ENCODE measurements at regions not wholly inside any gene's neighbourhood (a gene's known extent, or its start where the extent isn't known, plus 50 kb on each side); places are given as distances from the start of the nearest gene placed in this dataset.

DNA sequence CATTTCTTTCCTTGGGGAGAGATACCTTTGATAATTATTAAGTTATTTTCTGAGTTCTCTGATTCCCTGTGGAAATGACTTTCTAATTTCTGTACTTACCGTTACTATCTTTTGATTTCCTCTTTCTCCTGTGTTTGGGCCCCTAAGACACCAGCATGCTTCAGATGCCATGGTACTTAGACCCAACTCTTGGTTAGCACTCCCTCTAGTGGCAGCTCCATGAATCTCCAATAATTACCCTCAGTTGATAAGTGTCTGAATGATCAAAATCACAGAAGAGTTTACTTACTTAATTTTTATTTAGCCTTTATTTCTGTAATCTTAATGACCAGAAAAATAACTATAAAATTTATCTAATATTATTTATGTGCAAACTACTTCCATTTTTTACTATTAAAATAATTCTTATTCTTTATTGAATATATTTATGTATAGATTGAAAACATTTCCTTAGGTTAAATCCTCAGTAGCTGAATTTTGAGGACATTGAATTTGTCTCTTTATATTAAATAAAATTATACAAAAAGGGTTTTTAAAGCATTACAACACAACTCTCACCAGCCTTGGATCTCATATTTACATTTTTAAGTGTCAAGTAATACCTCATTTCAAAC lies 300.4 kb downstream of the KCNS3 start:
- peak; percentile 16 to 55 for DNase-seq

DNA sequence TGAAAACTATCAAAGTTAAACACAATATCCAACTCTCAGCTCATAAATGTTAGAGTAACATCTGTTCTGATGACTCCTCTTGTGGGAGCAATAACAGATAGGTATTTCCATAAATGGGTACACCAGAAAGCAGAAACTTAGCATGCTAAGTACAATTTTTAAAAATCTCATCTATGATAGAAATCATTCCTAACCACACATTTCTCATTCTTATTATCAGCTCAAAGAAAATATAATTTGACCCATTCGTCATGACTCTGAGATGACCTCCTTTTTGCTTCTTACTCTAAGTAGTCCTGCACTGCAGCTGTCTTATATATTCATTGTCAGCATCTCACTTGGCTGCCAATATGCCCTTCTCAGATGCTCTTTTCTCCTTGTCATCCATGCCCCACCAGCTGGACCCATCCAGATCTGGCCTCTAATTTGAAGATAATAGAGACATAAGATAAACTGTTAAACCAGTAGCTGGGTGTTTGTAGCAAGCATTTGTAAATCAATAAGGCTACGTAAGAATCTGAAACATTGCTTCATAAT lies 298.3 kb downstream of the KCNS3 start:
- DNase-seq: no peak

DNA sequence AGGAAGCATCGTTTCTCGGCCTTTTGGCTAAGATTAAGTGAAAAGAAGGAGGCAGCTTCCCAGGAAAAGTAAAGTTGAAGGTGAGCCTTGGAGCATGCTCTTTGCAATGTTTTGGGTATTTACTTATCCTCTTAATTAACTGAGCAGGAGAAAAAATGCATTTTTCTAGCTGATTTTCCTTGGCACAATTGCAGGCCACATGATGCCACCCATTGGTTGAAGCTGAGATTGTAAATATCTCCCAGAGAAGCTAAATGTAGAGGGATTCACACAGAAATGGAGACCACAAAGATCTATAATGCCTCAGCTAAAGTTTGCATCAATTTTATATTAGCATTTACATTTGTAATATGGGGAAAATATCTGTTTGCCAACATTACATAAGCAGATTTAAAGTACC lies 294.1 kb downstream of the KCNS3 start:
- DNase-seq: no peak

DNA sequence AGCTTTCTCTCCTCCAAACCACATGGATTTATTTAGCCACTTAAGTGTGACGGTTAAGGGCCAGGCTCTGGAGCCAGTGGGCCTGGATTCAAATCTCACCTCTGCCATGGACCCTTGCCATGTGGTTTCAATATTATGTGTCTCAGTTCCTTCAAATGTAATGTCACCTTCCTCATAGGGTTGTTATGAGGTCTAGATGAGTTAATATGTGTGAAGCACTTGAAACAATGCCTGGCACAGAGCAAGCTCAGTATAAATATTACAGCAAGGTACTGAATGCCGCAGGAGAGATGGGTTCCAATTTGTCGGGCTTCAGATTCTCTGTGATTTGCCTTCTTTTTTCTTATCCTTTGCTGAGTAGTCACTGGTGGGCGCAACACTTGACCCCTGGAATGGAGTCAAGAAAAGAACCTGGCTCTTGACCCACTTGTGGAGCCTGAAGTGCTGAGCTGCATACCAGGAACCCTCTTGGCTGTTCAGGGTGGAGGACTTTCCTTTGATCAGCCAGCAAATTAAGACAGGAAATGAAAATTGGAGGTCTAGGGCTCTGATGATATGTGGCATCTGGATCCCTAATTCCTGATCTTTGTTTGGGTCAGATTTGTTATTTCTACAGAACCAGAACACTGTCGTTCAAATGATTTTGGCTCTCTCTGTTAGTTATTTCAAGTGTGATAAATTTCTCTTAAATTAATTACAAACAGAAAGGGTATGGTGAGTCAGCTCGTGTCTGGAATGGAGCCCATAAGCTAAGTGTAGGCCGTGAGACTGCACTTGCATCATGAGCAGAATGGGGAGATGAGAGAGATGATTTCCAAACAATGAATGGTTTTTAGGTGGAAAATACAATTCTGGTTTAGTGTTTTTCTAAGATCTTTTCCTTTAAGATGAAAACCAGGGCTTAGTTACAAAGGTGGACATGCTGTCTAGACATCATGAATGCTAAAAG lies 293.0 kb downstream of the KCNS3 start:
- no peak for DNase-seq

DNA sequence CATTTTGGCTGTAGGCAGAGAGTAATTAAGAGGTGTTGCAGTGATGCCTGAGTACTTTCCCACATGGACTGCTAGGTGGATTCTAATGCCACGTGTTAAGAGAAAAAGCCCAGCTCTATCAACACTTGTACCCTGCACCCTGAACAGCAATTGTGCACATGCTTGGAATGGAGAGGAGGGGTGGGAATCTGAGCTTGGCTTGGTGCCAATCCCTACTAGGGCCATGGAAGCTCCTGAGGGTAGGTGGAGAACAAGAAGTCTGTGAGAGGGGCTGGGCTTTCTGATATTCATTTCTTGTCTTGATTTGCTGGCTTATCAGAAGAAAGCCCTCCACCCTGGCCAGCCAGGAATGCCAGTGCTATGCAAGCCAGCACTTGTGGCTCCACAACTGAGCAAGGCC lies 292.2 kb downstream of the KCNS3 start:
- DNase-seq: no peak

DNA sequence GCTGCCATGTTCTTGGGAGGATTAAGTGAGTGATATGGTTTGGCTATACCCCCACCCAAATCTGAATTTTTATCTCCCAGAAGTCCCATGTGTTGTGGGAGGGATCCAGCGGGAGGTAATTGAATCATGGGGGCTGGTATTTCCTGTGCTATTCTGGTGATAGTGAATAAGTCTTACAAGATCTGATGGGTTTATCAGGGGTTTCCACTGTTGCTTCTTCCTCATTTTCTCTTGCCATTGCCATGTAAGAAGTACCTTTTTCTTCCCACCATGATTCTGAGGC lies 291.4 kb downstream of the KCNS3 start:
- DNase-seq: no peak

DNA sequence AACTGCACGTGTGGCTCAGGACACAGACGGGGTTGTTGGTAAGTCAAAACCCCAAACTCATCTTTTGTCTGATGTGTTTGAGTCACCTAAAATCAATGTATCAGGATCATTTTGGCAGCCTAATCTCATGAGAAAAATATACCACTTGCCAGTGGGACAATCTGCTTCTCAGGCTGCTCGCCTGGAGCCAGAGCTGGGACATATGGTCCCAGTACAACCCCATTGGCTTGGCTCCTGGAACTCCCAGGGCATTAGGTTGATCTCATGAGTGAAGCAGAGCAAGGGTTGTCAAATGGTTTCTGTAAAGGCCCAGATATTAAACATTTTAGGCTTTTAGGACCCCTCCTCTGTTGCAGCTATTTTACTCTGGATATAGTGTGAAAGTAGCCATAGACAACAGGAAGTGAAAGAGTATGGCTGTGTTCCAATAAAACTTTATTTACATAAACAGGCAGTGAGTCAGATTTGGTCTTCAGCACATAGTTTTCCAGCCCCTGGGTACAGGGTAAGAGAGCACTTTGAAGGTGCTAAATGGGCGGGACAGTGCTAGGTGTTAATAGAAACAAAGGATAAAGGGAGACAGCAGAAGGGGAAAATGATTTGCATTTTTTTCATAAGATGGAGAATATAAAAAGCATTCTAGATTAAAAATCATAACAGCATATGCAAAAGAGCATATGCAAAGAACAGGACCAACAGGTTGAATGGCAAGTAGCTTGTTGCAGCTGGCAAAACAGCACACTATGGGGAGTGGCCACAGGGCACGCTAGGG lies 290.8 kb downstream of the KCNS3 start:
- no peak for DNase-seq

DNA sequence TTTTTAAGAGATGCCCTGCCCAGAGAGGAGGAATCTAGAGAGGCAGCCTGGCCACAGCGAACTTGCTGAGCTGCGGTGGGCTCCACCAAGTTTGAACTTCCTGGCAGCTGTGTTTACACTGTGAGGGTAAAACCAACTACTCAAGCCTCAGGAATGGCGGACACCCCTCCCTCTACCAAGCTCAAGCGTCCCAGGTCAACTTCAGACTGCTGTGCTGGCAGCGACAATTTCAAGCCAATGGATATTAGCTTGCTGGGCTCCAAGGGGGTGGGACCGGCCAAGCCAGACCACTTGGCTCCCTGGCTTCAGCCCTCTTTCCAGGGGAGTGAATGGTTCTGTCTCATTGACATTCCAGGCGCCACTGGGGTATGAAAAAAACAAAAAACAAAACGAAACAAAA lies 289.4 kb downstream of the KCNS3 start:
- DNase-seq: no peak

DNA sequence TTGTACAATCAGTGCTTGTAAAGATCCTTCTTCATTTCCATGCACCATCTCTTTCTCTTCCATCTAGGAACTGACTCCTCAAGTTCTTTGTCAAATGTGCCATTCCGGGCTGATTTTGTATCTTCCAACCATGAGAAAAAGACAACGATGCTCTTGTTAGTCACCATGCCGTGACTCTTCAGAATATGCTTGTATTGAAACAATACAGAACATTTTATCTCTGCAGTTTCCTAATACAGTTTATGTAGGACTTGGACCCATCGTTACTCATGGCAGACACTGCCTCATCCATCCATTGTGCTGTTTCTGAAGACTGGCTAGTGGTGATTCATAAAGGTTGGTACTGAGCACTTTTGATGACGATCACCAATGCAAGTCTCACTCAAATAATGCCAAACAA lies 283.2 kb downstream of the KCNS3 start:
- DNase-seq: no peak

DNA sequence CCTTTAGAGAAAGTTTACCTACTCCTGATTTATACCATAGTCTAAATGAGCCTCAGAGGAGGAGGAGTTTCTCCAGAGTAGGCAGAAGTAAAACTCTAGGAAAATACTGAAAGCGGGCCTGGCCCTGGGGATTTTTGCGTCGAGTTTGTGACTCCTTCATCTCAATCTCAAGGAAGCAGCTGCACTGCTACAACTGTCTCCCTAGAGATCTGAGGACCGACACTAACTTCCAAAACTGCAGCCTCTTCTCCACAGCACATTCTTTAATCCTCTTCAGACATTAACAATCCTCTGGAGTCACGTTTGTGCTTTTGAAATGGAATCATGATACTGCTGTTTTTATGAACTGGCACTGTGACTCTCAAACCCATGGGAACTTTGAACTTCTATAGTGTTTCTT lies 281.4 kb downstream of the KCNS3 start:
- DNase-seq: no peak

DNA sequence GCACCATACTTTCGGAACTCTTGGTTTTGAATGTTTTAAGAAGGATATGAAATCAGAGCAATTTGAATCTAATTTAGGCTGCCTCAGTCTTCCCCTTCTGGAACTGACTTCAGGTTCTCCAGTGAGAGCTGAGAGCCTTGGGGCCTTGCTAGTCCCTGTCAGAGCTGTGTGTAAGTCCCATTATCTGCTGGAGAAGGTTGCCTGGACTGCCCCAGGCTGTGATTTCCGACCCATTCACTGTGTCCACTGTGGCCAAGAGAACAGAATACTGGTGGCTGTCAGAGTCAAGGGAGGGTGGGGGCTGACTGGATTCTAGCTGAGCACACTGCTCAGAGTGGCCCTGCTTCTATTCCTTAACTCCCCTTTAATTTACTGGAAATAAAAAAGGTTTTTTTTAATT lies 278.0 kb downstream of the KCNS3 start:
- DNase-seq: no peak

DNA sequence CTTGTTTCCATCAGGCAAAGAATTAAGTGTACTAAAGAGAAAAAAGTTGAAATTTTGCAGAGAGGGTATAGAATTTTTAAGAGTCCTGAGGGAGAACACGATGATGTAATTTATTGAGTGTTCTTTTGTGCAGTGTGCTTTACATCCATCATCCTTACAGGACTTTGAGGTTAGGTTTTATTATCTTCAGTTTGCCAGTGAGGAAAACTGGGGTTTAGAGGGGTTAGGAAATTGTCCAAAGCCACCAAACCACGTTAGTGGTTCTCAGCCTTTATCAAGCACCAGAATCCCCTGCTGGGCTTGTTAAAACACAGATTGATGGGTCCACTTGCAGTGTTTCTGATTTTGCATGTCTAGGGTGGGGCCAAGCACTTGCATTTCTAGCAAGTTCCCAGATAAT lies 277.5 kb downstream of the KCNS3 start:
- no peak for DNase-seq

DNA sequence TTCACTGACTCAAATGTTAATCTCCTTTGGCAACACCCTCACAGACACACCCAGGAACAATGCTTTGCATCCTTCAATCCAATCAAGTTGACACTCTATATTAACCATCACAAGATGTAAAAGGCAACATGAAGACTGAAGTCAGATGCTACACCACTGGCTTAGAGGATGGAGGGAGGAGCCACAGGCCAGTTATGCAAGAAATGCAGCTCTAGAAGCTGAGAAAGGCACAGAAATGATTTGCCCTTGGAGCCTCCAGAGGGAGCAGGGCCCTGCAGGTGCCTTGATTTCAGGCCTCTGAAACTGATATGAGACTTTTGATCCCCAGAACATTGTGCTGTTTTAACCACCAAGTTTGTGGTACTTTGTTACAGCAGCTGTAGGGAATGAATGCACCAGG lies 276.3 kb downstream of the KCNS3 start:
- no peak for DNase-seq

DNA sequence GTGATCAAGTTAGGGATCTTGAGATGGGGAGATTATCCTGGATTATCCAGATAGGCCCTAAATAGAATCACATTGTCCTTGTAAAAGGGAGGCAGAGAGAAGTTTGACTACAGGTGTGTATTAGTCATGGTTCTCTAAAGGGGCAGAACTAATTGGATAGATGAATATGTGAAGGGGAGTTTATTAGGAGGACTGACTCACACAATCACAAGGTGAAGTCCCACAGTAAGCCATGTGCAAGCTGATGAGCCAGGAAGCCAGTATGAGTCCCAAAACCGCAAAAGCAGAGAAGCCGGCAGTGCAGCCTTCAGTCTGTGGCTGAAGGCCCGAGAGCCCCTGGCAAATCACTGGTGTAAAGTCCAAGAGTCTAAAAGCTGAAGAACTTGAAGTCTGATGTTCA lies 275.8 kb downstream of the KCNS3 start:
- no peak for DNase-seq

DNA sequence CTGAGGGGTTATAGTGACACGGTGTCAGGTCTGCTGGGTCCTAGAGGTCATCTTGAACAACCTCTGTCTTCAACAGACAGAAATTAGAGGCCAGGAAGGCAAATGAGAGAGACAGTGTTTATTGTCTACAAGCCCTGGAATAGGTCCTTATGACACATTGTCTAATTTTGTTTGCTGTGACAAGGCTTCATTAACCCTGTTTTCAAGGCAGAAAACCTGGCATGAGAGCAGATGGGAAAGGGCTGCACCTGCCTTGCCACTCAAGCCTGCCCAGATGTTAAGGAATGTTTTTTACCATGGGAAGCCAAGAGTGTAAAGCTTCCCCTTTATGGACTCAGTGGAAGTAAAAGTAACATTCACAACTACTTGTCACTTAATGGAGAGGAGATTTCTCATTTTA lies 275.3 kb downstream of the KCNS3 start:
- DNase-seq: no peak

DNA sequence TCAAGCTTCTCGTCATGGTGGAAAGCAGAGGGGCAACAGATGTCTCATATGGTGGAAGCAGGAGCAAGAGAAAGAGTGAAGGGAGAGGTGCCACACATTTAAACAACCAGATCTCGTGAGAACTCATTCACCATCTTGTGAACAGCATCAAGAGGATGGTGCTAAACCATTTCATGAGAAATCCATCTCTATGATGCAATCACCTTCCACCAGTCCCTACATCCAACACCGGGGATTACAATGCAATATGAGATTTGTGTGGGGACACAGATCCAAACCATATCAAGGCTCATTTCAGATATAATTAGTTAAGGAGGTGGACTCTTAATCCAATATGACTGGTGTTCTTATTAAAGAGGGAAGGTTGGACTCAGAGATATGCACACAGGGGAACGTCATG lies 272.8 kb downstream of the KCNS3 start:
- DNase-seq: no peak

DNA sequence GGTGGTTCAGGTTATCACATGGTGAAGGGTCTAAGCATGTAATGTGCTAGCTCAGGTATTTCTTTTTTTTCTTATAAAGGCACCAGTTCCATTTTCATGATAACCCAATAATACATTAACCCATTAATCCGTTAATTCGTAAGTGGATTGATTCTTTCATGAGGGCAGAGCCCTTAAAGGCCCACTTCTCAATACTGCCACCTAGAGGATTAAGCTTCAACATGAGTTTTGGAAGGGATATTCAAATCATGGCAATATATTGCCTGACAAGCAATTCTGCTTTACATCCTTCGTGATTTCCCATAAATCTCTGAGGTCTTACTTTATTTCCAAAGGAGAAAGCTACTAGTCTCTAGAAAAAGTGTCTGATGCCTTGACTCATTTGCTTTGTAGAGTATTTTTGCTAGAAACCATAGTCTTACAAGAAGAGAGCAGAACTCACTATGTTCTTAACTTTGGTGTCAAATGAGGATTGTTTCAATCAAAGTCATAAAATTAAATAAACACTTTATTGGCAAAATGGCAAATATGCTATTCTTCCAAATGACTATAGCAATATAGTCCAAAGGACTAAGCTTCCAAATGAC lies 271.3 kb downstream of the KCNS3 start:
- peak; percentile 29 to 52 for DNase-seq

DNA sequence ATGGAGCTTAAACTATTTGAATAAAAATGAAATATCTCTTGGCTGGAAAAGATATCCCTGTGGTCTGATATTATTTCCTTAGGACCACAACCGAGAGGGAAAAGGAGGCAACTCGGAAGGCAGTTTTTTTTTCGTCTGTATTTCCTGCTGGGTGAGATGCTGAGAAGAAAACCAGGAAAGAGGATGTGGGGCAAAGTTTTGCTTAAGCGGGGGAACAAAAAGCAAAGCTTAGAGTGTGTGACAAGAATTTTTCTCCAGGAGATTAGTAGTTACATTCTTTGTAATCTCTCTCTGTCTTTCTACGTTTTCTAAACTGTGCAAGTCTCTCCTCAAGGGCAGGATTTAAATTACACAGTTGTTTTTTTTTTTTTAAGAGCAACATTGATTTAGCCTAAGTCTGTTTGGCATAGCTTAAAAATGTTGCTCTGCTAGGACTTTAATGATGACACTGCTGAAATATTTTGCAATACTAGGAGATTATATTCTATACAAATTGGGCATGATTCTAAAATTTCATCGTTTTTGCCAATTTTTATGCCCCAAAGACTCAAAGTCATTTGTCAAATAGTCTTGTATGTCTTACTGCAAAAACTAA lies 258.5 kb downstream of the KCNS3 start:
- no peak for DNase-seq

DNA sequence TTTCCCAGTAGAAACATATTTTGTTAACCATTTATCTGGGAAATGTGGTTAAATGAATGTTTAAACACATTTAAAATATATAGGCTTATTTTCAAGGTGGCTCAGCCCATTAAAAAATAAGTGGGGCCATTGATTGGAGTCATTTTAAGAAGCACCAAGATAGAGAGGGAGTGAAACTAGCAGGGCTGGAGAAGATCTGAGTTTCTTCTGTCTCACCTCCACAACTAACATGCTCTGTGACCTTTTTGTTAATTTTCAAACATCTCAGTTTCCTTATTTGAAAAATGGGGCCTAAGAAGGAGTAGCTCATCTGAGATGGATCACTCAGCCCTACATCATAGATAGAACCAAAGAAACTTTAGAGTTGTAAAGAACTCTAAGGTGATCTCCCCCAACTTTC lies 254.8 kb downstream of the KCNS3 start:
- DNase-seq: no peak

DNA sequence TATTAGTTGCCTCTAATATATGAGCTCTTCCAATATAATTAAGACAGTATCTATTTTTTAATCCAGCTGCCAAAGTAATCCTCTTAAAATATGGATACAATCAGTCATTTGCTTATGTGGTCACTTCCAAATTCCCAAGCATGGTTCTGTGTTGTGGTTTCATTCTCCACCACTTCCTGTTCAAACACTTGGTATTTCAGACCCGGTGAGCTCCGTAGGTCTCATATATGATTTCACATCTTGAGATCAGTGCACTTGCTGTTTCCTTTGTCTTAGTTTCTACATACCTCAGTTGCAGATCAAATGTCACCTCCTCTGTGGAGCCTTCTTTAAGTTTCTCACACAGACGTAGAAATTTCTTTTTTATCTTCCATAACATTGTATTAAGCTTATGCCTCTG lies 254.2 kb downstream of the KCNS3 start:
- no peak for DNase-seq

DNA sequence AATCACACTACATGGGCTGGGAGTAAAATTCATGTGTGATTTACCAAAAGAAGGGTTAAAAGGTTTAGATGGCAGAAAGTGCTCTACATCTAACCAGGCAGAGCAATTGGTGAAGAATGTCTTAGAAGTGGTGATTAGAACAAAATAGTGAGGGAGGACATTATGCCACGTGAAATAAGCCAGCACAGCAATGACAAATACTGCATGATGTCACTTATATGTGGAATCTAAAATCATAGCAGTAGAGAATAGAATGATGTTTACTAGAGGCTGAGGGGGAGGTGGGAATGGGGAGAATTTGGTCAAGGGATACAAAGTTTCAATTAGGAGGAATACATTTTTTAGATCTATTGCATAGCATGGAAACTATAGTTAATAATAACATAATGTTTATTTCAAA lies 253.3 kb downstream of the KCNS3 start:
- DNase-seq: no peak

DNA sequence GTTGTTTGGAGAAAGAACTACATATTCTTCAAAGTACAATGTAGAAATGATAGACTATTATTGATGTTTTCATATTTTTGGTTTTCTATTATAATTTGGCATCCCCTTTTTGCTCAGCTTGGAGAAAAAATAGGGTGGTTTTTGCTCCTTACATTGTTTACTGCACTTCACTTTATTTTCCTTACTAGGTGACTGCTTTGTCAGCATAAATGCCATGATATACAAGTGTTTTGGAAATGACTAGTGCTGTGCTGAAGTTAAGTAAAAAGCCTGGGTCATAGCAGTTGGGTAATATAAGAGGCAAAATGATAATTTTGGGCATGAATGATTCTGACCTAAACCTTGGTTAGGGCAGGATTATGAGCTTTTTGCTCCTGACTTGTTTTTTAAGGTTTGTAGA lies 250.9 kb downstream of the KCNS3 start:
- DNase-seq: no peak

DNA sequence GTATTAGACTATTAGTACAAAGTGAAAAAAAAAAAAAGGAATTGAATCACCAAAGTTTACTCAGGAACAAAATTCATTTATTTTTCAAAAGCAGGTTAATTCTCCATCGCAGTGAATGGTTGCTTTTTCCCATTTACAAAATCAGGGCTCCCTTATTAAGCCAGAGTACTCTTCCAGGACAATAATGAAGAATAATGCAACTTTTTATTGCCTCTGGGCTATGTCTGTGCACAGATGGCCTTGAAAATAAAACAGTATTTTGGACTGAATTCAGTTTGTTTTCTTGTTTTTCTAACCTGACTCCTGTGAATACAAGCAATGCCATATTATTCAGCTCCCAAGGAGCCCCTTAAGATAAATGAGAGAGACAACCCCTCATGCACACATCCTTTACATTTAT lies 246.8 kb downstream of the KCNS3 start:
- no peak for DNase-seq

Data from inflammatory macrophage treated with lipopolysaccharide for 1 hour (primary cell).